ENCODE measurements at regions not wholly inside any gene's neighbourhood (a gene's known extent, or its start where the extent isn't known, plus 50 kb on each side); places are given as distances from the start of the nearest gene placed in this dataset.
A peak's percentile ranks its signal among the peaks of the same experiment; 100 is the strongest.

- Mint-ChIP-seq H3K4me1 (peaks cover 6% of the 10 kb centered on the region), H3K9me3 (no peaks in the 10 kb centered on the region), H3K27ac (no peak overlapping the region), H3K27me3 (ENCODE audit: low read depth) (peaks cover 4% of the 10 kb centered on the region), H3K36me3 (ENCODE audit: low read depth) (no peaks in the 10 kb centered on the region), H3K4me3 (no peak overlapping the region)
- TF ChIP-seq CTCF (IDR thresholded peaks at IDR 0.05; ENCODE audit: unreplicated experiment in 3 of 3): no peak
Observed at GRCh38 chr6:122285292-122285913, 114.0 kb upstream of the HSF2 start.

- H3K9me3 Mint-ChIP-seq: no peaks in the 10 kb centered on the region
- no peaks in the 10 kb centered on the region for H3K36me3 Mint-ChIP-seq (ENCODE audit: low read depth)
- TF ChIP-seq CTCF (IDR thresholded peaks at IDR 0.05; ENCODE audit: unreplicated experiment in 3 of 3): no peak
- H3K4me3 Mint-ChIP-seq: no peak overlapping the region
- peaks cover 6% of the 10 kb centered on the region for H3K4me1 Mint-ChIP-seq
- no peak overlapping the region for H3K27ac Mint-ChIP-seq
- peaks cover 4% of the 10 kb centered on the region for H3K27me3 Mint-ChIP-seq (ENCODE audit: low read depth)
Observed at GRCh38 chr6:122286512-122286911, 112.9 kb upstream of the HSF2 start.

GRCh38 chr6:122289762-122290539, 109.5 kb upstream of the HSF2 start:
- peaks cover 4% of the 10 kb centered on the region for H3K27me3 Mint-ChIP-seq (ENCODE audit: low read depth)
- H3K9me3 Mint-ChIP-seq: no peaks in the 10 kb centered on the region
- peaks cover 6% of the 10 kb centered on the region for H3K4me1 Mint-ChIP-seq
- H3K4me3 Mint-ChIP-seq: no peak overlapping the region
- peak in 1 of 3 experiments; percentile 44 for TF ChIP-seq CTCF (IDR thresholded peaks at IDR 0.05; ENCODE audit: unreplicated experiment in 3 of 3)
- H3K27ac Mint-ChIP-seq: peak overlapping the region in 1 of 3 experiments; percentile 37
- H3K36me3 Mint-ChIP-seq (ENCODE audit: low read depth): no peaks in the 10 kb centered on the region

GRCh38 chr6:122297010-122297409, 102.4 kb upstream of the HSF2 start:
- Mint-ChIP-seq H3K27me3 (ENCODE audit: low read depth) (peaks cover 4% of the 10 kb centered on the region), H3K36me3 (ENCODE audit: low read depth) (no peaks in the 10 kb centered on the region), H3K4me1 (no peaks in the 10 kb centered on the region), H3K9me3 (no peaks in the 10 kb centered on the region), H3K4me3 (no peak overlapping the region), H3K27ac (no peak overlapping the region)
- no peak for TF ChIP-seq CTCF (IDR thresholded peaks at IDR 0.05; ENCODE audit: unreplicated experiment in 3 of 3)

GRCh38 chr6:122302067-122302466, 97.4 kb upstream of the HSF2 start:
- Mint-ChIP-seq H3K9me3 (peaks cover 9% of the 10 kb centered on the region), H3K4me3 (no peak overlapping the region), H3K27ac (no peak overlapping the region), H3K36me3 (ENCODE audit: low read depth) (no peaks in the 10 kb centered on the region), H3K27me3 (ENCODE audit: low read depth) (no peaks in the 10 kb centered on the region), H3K4me1 (no peaks in the 10 kb centered on the region)
- TF ChIP-seq CTCF (IDR thresholded peaks at IDR 0.05; ENCODE audit: unreplicated experiment in 3 of 3): no peak

- Mint-ChIP-seq H3K4me1 (no peaks in the 10 kb centered on the region), H3K4me3 (no peak overlapping the region), H3K27me3 (ENCODE audit: low read depth) (no peaks in the 10 kb centered on the region), H3K36me3 (ENCODE audit: low read depth) (no peaks in the 10 kb centered on the region), H3K9me3 (peaks cover 15% of the 10 kb centered on the region), H3K27ac (no peak overlapping the region)
- TF ChIP-seq CTCF (IDR thresholded peaks at IDR 0.05; ENCODE audit: unreplicated experiment in 3 of 3): no peak
Observed at GRCh38 chr6:122307577-122307976, 91.9 kb upstream of the HSF2 start.

Data from nephron (organoid).